Thoracic aorta (tissue), 2 donors: ENCODE measurements at regions not wholly inside any gene's neighbourhood (a gene's known extent, or its start where the extent isn't known, plus 50 kb on each side); places are given as distances from the start of the nearest gene placed in this dataset.

Experiments
- ATAC-seq: fragments of 150-250 bp; one replicate; pipeline ENCODE4 v1.8.0; 2017; ENCODE audit warnings: low read depth; ENCODE audit not compliant: insufficient number of reproducible peaks, low FRiP score
- DNase-seq: peaks from one replicate; pipeline ENCODE4 v3.0.0-alpha.2; 2020; ENCODE audit warnings: low spot score
- H3K27ac ChIP-seq, 2 donors: fragments of 200-600 bp; sonication (generic); 1 replicate in 1 of 2; 2 replicates in 1 of 2; pipeline ENCODE4 v1.5.1; 2016; ENCODE audit warnings: mild to moderate bottlenecking in 2 of 2, moderate library complexity in 2 of 2
- H3K27me3 ChIP-seq: fragments of 200-600 bp; sonication (generic); replicated peaks from 2 replicates; pipeline ENCODE4 v1.6.0; 2016; ENCODE audit warnings: mild to moderate bottlenecking; ENCODE audit not compliant: insufficient read depth
- H3K36me3 ChIP-seq: fragments of 200-600 bp; sonication (generic); one replicate; pipeline ENCODE4 v1.5.1; 2016
- H3K4me1 ChIP-seq, 2 donors: fragments of 200-600 bp; sonication (generic); 1 replicate in 1 of 2; 2 replicates in 1 of 2; pipeline versions ENCODE4 v1.5.1 to v1.6.0; 2016; ENCODE audit warnings: low read depth in 2 of 2, mild to moderate bottlenecking in 1 of 2; ENCODE audit not compliant: control insufficient read depth in 1 of 2
- H3K4me3 ChIP-seq: fragments of 200-600 bp; sonication (generic); 2 replicates; pipeline ENCODE4 v1.5.1; 2016; ENCODE audit warnings: mild to moderate bottlenecking
- H3K9me3 ChIP-seq: fragments of 200-600 bp; sonication (generic); 2 replicates; pipeline ENCODE4 v1.5.1; 2016
- TF ChIP-seq, protein P1 (sequence below): fragments of 200-600 bp; sonication (generic); IDR thresholded peaks from one replicate; pipeline ENCODE4 v1.5.1; 2019; ENCODE audit warnings: antibody characterized with exemption

DNA sequence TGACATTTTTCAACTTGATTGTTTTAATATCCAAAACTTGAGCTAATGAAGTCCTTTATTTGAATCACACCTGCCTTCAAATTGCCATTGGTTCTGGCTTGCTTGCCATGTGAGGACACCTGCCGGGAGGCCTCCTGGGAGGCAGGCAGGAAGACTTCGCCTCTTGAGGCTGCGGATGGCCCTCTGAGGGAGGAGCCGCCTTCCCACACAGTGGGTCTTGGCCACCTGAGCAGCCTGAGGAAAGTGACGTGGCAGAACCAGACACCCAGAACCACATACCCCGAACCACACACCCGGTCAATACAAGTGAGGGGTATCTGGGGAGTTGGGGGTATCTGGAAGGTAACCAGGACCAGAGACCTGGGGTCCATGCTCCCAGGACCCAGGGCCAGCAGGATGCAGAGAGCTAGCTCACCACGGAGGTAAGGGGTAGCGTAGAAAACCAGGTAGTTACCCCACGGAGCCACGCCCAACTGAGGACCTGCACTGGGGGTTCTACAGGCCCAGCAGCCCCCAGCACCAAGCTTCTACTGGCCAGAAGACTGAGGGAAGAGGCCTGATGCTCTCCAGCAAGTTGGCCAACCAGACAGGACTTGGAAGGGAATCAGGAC is 300.5 kb downstream of the TCERG1L start:
- Histone ChIP-seq H3K36me3 (no peaks in the 10 kb centered on the region), H3K4me3 (no peak overlapping the region), H3K27ac (no peak overlapping the region), H3K4me1 (no peaks in the 10 kb centered on the region), H3K9me3 (no peaks in the 10 kb centered on the region), H3K27me3 (no peaks in the 10 kb centered on the region)
- no peak for DNase-seq
- TF ChIP-seq, protein P1, sequence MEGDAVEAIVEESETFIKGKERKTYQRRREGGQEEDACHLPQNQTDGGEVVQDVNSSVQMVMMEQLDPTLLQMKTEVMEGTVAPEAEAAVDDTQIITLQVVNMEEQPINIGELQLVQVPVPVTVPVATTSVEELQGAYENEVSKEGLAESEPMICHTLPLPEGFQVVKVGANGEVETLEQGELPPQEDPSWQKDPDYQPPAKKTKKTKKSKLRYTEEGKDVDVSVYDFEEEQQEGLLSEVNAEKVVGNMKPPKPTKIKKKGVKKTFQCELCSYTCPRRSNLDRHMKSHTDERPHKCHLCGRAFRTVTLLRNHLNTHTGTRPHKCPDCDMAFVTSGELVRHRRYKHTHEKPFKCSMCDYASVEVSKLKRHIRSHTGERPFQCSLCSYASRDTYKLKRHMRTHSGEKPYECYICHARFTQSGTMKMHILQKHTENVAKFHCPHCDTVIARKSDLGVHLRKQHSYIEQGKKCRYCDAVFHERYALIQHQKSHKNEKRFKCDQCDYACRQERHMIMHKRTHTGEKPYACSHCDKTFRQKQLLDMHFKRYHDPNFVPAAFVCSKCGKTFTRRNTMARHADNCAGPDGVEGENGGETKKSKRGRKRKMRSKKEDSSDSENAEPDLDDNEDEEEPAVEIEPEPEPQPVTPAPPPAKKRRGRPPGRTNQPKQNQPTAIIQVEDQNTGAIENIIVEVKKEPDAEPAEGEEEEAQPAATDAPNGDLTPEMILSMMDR: no peak
- no peak for ATAC-seq

DNA sequence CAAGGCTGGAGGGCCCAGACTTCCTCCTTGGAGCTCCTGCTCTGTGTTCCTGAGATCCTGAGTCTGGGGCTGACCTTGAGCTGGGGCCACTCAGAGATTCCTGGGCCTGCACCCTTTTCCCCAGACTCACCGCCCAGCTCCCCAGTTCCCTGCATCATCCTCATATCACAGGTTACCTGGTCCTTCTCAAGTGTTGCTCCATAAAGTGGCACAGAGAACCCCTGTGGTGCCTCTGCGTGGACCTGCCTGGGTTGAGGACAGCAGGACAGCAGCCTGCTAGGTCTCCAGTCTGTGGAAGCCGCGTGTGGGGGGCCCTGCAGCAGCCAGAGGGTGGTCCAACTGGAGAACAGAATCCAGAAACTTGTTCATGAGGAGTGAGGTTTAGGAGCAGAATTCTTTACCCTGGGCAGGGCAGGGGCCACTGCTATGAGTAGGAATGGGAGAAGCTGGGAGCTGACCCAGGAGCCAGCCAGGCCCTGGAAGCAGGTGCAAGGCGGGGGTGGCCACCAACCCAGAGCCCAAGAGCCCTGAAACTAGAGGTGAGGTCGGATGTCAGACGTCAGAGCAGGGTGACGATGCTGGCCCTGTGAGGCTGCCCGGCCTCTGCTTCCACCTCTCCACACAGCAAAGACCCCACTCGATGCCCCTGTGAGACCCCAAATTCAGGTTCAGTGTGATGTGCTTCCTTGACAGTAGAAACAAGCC is 299.4 kb downstream of the TCERG1L start:
- no peak for DNase-seq
- no peaks in the 10 kb centered on the region for H3K4me1 ChIP-seq
- H3K27ac ChIP-seq: no peak overlapping the region
- TF ChIP-seq, protein P1: no peak
- no peak for ATAC-seq
- H3K27me3 ChIP-seq: no peaks in the 10 kb centered on the region
- no peaks in the 10 kb centered on the region for H3K9me3 ChIP-seq
- H3K36me3 ChIP-seq: no peaks in the 10 kb centered on the region
- H3K4me3 ChIP-seq: no peak overlapping the region

DNA sequence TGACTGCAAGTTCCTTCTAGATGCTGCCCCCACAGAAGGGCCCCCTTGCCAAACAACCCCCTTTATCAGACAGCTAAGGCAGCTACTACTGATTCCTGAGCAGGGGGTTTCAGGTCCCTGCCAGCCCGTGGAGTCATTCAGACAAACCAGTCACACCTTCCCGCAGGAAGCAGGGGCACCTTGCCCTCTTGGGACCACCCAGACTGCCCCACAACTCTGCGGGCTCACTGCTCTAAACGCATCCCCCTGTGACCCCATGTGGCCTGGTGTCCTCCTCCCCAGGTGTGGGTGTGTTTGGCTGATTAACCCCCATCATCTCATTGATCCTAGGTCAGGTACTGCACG is 298.9 kb downstream of the TCERG1L start:
- no peak overlapping the region for H3K4me3 ChIP-seq
- ATAC-seq (no peak), DNase-seq (no peak)
- H3K27ac ChIP-seq: no peak overlapping the region
- no peaks in the 10 kb centered on the region for H3K4me1 ChIP-seq
- TF ChIP-seq, protein P1: no peak
- no peaks in the 10 kb centered on the region for H3K9me3 ChIP-seq
- H3K27me3 ChIP-seq: no peaks in the 10 kb centered on the region
- H3K36me3 ChIP-seq: no peaks in the 10 kb centered on the region

- Histone ChIP-seq H3K9me3 (no peaks in the 10 kb centered on the region), H3K27ac (no peak overlapping the region), H3K4me3 (no peak overlapping the region), H3K36me3 (no peaks in the 10 kb centered on the region), H3K27me3 (no peaks in the 10 kb centered on the region), H3K4me1 (no peaks in the 10 kb centered on the region)
- DNase-seq (no peak), ATAC-seq (no peak)
- TF ChIP-seq, protein P1: no peak
Observed at GRCh38 chr10:131013281-131013912, 298.1 kb downstream of the TCERG1L start.

DNA sequence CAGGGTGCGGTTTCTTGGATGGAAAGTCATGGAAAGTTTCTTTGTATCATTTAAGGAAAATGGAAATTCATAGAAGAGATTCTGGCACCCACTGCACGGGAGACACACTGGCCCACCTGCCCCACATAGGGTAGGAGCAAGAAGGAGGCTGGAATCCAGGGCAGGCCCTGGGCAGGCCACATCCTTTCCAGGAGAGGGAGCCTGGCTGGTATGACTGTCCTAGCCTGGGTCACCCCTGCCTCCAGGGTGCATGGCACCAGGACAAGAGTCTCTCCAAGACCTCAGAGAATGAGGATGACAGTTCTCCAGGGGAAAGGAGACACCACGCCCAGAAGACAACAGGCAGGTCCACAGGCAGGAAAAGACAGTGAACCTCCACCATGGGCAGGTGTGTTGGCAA is 297.2 kb downstream of the TCERG1L start:
- DNase-seq: no peak
- no peaks in the 10 kb centered on the region for H3K9me3 ChIP-seq
- no peaks in the 10 kb centered on the region for H3K4me1 ChIP-seq
- ATAC-seq: no peak
- no peaks in the 10 kb centered on the region for H3K27me3 ChIP-seq
- H3K27ac ChIP-seq: no peak overlapping the region
- TF ChIP-seq, protein P1: no peak
- H3K4me3 ChIP-seq: no peak overlapping the region
- no peaks in the 10 kb centered on the region for H3K36me3 ChIP-seq
